ENCODE measurements at regions not wholly inside any gene's neighbourhood (a gene's known extent, or its start where the extent isn't known, plus 50 kb on each side); places are given as distances from the start of the nearest gene placed in this dataset.

- Histone ChIP-seq H3K4me1 (ENCODE audit: control insufficient read depth in 1 of 2, insufficient read depth in 2 of 2, low read depth in 1 of 2, low read length in 1 of 2) (0 out of 4 replicates have a peak, but pooled peaks cover 0 to 8% of the 10 kb centered on the region in 2 experiments), H3K79me2 (ENCODE audit: insufficient read depth) (no peaks in the 10 kb centered on the region), H3K9ac (no peak overlapping the region), H3K9me3 (no peaks in the 10 kb centered on the region), H3K4me3 (ENCODE audit: low read depth in 2 of 2, low read length in 1 of 2) (no peak overlapping the region), H3K27ac (ENCODE audit: low read depth in 2 of 2, low read length in 1 of 2) (no peak overlapping the region), H3K9me2 (no peaks in the 10 kb centered on the region), H3K4me2 (no peak overlapping the region), H4K20me1 (ENCODE audit: insufficient read depth) (no peaks in the 10 kb centered on the region), H3K36me3 (replicated peaks in 1 of 2; ENCODE audit: control insufficient read depth in 1 of 2, insufficient read depth in 2 of 2, low read length in 1 of 2) (no peaks in the 10 kb centered on the region), H3F3A (replicated peaks; ENCODE audit: insufficient read depth) (peaks cover under 1% of the 10 kb centered on the region), H2AFZ (ENCODE audit: low read depth) (0 out of 2 replicates have a peak overlapping the region, but pooled peaks have one; percentile 10), H3K27me3 (ENCODE audit: insufficient read depth) (no peaks in the 10 kb centered on the region)
- DNase-seq = no peak
- TF ChIP-seq IRF3 (IDR thresholded peaks at IDR 0.05; ENCODE audit: low read depth, low read length) (no peak), RFX5 (IDR thresholded peaks at IDR 0.05; ENCODE audit: low read length) (no peak), MAX (IDR thresholded peaks at IDR 0.05; ENCODE audit: low read depth) (no peak), ELF1 (IDR thresholded peaks at IDR 0.05) (no peak), CTCF (IDR thresholded peaks at IDR 0.05) (no peak), YY1 (IDR thresholded peaks at IDR 0.05; ENCODE audit: low read depth) (no peak), RCOR1 (IDR thresholded peaks at IDR 0.05; ENCODE audit: low read length) (no peak), SIN3A (IDR thresholded peaks at IDR 0.05; ENCODE audit: borderline replicate concordance, low read depth, low read length) (no peak), MEF2A (IDR thresholded peaks at IDR 0.05; ENCODE audit: borderline replicate concordance, low read depth) (no peak), EZH2phosphoT487 (IDR thresholded peaks at IDR 0.05; ENCODE audit: borderline replicate concordance, low read depth) (no peak), TEAD4 (IDR thresholded peaks at IDR 0.05; ENCODE audit: borderline replicate concordance, insufficient read depth) (no peak), MXI1 (IDR thresholded peaks at IDR 0.05; ENCODE audit: low read depth, low read length) (no peak), FOXJ3 (CRISPR knock-in tag; IDR thresholded peaks at IDR 0.05) (no peak)
- TF ChIP-seq, protein P1, sequence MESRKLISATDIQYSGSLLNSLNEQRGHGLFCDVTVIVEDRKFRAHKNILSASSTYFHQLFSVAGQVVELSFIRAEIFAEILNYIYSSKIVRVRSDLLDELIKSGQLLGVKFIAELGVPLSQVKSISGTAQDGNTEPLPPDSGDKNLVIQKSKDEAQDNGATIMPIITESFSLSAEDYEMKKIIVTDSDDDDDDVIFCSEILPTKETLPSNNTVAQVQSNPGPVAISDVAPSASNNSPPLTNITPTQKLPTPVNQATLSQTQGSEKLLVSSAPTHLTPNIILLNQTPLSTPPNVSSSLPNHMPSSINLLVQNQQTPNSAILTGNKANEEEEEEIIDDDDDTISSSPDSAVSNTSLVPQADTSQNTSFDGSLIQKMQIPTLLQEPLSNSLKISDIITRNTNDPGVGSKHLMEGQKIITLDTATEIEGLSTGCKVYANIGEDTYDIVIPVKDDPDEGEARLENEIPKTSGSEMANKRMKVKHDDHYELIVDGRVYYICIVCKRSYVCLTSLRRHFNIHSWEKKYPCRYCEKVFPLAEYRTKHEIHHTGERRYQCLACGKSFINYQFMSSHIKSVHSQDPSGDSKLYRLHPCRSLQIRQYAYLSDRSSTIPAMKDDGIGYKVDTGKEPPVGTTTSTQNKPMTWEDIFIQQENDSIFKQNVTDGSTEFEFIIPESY (IDR thresholded peaks at IDR 0.05; ENCODE audit: borderline replicate concordance, low read depth) = no peak
- TF ChIP-seq, protein P2, sequence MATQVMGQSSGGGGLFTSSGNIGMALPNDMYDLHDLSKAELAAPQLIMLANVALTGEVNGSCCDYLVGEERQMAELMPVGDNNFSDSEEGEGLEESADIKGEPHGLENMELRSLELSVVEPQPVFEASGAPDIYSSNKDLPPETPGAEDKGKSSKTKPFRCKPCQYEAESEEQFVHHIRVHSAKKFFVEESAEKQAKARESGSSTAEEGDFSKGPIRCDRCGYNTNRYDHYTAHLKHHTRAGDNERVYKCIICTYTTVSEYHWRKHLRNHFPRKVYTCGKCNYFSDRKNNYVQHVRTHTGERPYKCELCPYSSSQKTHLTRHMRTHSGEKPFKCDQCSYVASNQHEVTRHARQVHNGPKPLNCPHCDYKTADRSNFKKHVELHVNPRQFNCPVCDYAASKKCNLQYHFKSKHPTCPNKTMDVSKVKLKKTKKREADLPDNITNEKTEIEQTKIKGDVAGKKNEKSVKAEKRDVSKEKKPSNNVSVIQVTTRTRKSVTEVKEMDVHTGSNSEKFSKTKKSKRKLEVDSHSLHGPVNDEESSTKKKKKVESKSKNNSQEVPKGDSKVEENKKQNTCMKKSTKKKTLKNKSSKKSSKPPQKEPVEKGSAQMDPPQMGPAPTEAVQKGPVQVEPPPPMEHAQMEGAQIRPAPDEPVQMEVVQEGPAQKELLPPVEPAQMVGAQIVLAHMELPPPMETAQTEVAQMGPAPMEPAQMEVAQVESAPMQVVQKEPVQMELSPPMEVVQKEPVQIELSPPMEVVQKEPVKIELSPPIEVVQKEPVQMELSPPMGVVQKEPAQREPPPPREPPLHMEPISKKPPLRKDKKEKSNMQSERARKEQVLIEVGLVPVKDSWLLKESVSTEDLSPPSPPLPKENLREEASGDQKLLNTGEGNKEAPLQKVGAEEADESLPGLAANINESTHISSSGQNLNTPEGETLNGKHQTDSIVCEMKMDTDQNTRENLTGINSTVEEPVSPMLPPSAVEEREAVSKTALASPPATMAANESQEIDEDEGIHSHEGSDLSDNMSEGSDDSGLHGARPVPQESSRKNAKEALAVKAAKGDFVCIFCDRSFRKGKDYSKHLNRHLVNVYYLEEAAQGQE (IDR thresholded peaks at IDR 0.05; ENCODE audit: low read depth, low read length) = no peak
- TF ChIP-seq, protein P3, sequence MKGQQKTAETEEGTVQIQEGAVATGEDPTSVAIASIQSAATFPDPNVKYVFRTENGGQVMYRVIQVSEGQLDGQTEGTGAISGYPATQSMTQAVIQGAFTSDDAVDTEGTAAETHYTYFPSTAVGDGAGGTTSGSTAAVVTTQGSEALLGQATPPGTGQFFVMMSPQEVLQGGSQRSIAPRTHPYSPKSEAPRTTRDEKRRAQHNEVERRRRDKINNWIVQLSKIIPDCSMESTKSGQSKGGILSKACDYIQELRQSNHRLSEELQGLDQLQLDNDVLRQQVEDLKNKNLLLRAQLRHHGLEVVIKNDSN (IDR thresholded peaks at IDR 0.05; ENCODE audit: borderline replicate concordance, low read depth) = no peak
- CTCF ChIA-PET = no interaction called here
- WGBS (ENCODE audit: low lambda C conversion rate) = 31% methylated on average over 1 of the region's 1 CpG
- POLR2A ChIA-PET = no interaction called here
These were observed 60.4 kb upstream of the ARID2 start for GRCh38 chr12:45669093-45669492.

All from SK-N-SH (cell line).